HEK293T (cell line): ENCODE measurements at regions not wholly inside any gene's neighbourhood (a gene's known extent, or its start where the extent isn't known, plus 50 kb on each side); places are given as distances from the start of the nearest gene placed in this dataset.

Source experiments
- ARNT ChIP-seq: fragments of 450-650 bp; IDR thresholded peaks from 2 replicates; pipeline ENCODE4 v1.6.1; 2017; ENCODE audit warnings: mild to moderate bottlenecking
- CTBP1 ChIP-seq: fragments of 450-650 bp; IDR thresholded peaks from 2 replicates; pipeline ENCODE4 v1.6.1; 2016; ENCODE audit warnings: borderline replicate concordance
- FOXK2 ChIP-seq: fragments of 450-650 bp; IDR thresholded peaks from 2 replicates; pipeline ENCODE4 v1.6.1; 2016; ENCODE audit warnings: mild to moderate bottlenecking
- FOXM1 ChIP-seq: fragments of 450-650 bp; IDR thresholded peaks from 2 replicates; pipeline ENCODE4 v1.6.1; 2017; ENCODE audit warnings: mild to moderate bottlenecking, borderline replicate concordance
- HDGF ChIP-seq: fragments of 450-650 bp; IDR thresholded peaks from 2 replicates; pipeline ENCODE4 v1.6.1; 2017; ENCODE audit warnings: antibody characterized with exemption, borderline replicate concordance
- NFRKB ChIP-seq: fragments of 450-650 bp; IDR thresholded peaks from 2 replicates; pipeline ENCODE4 v1.6.1; 2016; ENCODE audit warnings: mild to moderate bottlenecking, moderate library complexity
- SP1 ChIP-seq: fragments of 450-650 bp; IDR thresholded peaks from 2 replicates; pipeline ENCODE4 v1.6.1; 2017
- SUZ12 ChIP-seq: fragments of 450-650 bp; IDR thresholded peaks from 2 replicates; pipeline ENCODE4 v1.6.1; 2016; ENCODE audit warnings: mild to moderate bottlenecking
- TARDBP ChIP-seq: fragments of 450-650 bp; IDR thresholded peaks from 2 replicates; pipeline ENCODE4 v1.6.1; 2016
- TF ChIP-seq, protein P1 (sequence below): fragments of 450-650 bp; IDR thresholded peaks from 2 replicates; pipeline ENCODE4 v1.6.1; 2016

GRCh38 chr3:124131580-124131979, 139.7 kb upstream of the ROPN1 start:
- TF ChIP-seq FOXK2 (no peak), SP1 (no peak), SUZ12 (no peak), ARNT (no peak), FOXM1 (no peak), CTBP1 (no peak), NFRKB (no peak), HDGF (no peak), TARDBP (no peak)
- TF ChIP-seq, protein P1, sequence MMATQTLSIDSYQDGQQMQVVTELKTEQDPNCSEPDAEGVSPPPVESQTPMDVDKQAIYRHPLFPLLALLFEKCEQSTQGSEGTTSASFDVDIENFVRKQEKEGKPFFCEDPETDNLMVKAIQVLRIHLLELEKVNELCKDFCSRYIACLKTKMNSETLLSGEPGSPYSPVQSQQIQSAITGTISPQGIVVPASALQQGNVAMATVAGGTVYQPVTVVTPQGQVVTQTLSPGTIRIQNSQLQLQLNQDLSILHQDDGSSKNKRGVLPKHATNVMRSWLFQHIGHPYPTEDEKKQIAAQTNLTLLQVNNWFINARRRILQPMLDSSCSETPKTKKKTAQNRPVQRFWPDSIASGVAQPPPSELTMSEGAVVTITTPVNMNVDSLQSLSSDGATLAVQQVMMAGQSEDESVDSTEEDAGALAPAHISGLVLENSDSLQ: no peak
